Fibroblast of lung (primary cell): ENCODE measurements at regions not wholly inside any gene's neighbourhood (a gene's known extent, or its start where the extent isn't known, plus 50 kb on each side); places are given as distances from the start of the nearest gene placed in this dataset.

Source experiments
- EZH2 ChIP-seq: IDR thresholded peaks from 2 replicates; pipeline ENCODE4 v1.5.1; 2012; ENCODE audit warnings: low read length, control low read depth, mild to moderate bottlenecking; ENCODE audit errors: missing control alignments
- TF ChIP-seq, protein P1 (sequence below), 2 donors: IDR thresholded peaks in 1 of 2; conservative IDR thresholded peaks in 1 of 2; 1 replicate in 1 of 2; 2 replicates in 1 of 2; pipeline ENCODE4 v1.5.1; 2011 to 2012; ENCODE audit warnings: low read length in 2 of 2, control low read depth in 1 of 2, inconsistent platforms in 1 of 2, low read depth in 1 of 2, mild to moderate bottlenecking in 1 of 2

DNA sequence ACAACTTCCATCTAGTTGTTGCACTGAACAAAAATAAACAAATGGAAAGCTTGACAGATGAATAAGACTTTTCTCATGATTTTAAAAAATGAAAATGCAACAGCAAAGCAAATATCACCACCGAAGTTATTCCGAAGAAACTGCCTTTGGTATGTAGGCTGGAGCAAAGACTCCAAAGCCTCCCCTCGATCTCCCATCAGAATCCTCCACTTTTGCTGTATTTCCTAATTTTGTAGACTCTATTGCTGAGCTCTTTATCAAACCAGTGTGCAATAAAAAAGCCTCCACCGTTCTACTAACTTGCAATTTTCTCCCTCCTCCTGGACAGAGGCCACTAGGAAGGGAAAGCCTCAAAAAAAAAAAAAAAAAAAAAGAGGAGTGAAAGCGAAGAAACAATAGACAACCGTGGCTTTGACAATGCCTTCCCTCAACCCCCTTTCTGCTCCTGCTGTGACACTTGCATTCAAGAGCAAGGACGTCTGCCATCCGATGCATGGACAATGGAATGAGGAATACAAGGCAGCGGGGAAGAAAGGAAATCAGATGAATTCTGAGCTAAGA, 190.9 kb upstream of the BLID start:
- TF ChIP-seq, protein P1, sequence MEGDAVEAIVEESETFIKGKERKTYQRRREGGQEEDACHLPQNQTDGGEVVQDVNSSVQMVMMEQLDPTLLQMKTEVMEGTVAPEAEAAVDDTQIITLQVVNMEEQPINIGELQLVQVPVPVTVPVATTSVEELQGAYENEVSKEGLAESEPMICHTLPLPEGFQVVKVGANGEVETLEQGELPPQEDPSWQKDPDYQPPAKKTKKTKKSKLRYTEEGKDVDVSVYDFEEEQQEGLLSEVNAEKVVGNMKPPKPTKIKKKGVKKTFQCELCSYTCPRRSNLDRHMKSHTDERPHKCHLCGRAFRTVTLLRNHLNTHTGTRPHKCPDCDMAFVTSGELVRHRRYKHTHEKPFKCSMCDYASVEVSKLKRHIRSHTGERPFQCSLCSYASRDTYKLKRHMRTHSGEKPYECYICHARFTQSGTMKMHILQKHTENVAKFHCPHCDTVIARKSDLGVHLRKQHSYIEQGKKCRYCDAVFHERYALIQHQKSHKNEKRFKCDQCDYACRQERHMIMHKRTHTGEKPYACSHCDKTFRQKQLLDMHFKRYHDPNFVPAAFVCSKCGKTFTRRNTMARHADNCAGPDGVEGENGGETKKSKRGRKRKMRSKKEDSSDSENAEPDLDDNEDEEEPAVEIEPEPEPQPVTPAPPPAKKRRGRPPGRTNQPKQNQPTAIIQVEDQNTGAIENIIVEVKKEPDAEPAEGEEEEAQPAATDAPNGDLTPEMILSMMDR (conservative IDR thresholded peaks at IDR 0.05 in 1 of 2, IDR thresholded peaks at IDR 0.05 in 1 of 2; ENCODE audit: low read depth in 1 of 2, low read length in 2 of 2), result no peak
- TF ChIP-seq EZH2, result no peak
